Natural killer cell (primary cell): ENCODE measurements at regions not wholly inside any gene's neighbourhood (a gene's known extent, or its start where the extent isn't known, plus 50 kb on each side); places are given as distances from the start of the nearest gene placed in this dataset.

Experiments used
- ATAC-seq, 3 donors: fragments of 150-1000 bp in 2 of 3; fragments of 200-7000 bp in 1 of 3; cut with Tn5 transposase; 1 replicate in 1 of 3; 2 replicates in 2 of 3; pipeline ENCODE4 v1.10.0; 2021; ENCODE audit warnings: mild to moderate bottlenecking in 2 of 3, moderate library complexity in 2 of 3
- DNase-seq, 2 donors: peaks; one replicate each; pipeline versions ENCODE4 v3.0.0 to v3.0.0-alpha.2; 2013 to 2021; ENCODE audit warnings: mixed read lengths in 1 of 2
- H3K27ac ChIP-seq: one replicate; pipeline ENCODE4 v1.5.1; 2013; ENCODE audit warnings: mild to moderate bottlenecking, low read length
- H3K27me3 ChIP-seq: one replicate; pipeline ENCODE4 v1.6.1; 2013; ENCODE audit warnings: low read length; ENCODE audit not compliant: control insufficient read depth, insufficient read depth
- H3K36me3 ChIP-seq: one replicate; pipeline ENCODE4 v1.6.1; 2013; ENCODE audit warnings: low read length; ENCODE audit not compliant: control insufficient read depth, insufficient read depth
- H3K4me1 ChIP-seq: one replicate; pipeline ENCODE4 v1.6.1; 2013; ENCODE audit warnings: low read length; ENCODE audit not compliant: control insufficient read depth, insufficient read depth
- H3K4me3 ChIP-seq: one replicate; pipeline ENCODE4 v1.5.1; 2013; ENCODE audit warnings: low read length
- H3K9me3 ChIP-seq: one replicate; pipeline ENCODE4 v1.6.1; 2013; ENCODE audit warnings: low read length; ENCODE audit not compliant: control insufficient read depth, insufficient read depth
- H3K27ac Mint-ChIP-seq, 2 donors: one replicate each; pipeline ENCODE4 v1.8.0; 2022; ENCODE audit warnings: mild to moderate bottlenecking in 2 of 2, mixed read lengths in 2 of 2, moderate library complexity in 1 of 2
- H3K27me3 Mint-ChIP-seq, 2 donors: one replicate each; pipeline ENCODE4 v1.8.0; 2022; ENCODE audit warnings: low read depth in 2 of 2, mixed read lengths in 2 of 2
- H3K36me3 Mint-ChIP-seq: one replicate; pipeline ENCODE4 v1.8.0; 2022; ENCODE audit warnings: mixed read lengths
- H3K4me1 Mint-ChIP-seq, 2 donors: one replicate each; pipeline ENCODE4 v1.8.0; 2022; ENCODE audit warnings: mixed read lengths in 2 of 2
- H3K4me3 Mint-ChIP-seq: one replicate; pipeline ENCODE4 v1.8.0; 2022; ENCODE audit warnings: mild to moderate bottlenecking, moderate library complexity, mixed read lengths
- H3K9me3 Mint-ChIP-seq, 2 donors: one replicate each; pipeline ENCODE4 v1.8.0; 2022; ENCODE audit warnings: mixed read lengths in 2 of 2
- WGBS: methylation state at CpG from one replicate; pipeline ENCODE4 v1.1.7; 2013; ENCODE audit warnings: missing lambda C conversion rate; ENCODE audit not compliant: insufficient coverage; 5-methylcytosine and 5-hydroxymethylcytosine counted together
- intact Hi-C: fragments of 100-400 bp; cut with micrococcal nuclease; formaldehyde crosslinking; loops from one replicate; pipeline ENCODE4 v1.14.2; 2022
- TF ChIP-seq, protein P1 (sequence below): fragments of 200-600 bp; IDR thresholded peaks from one replicate; pipeline ENCODE4 v1.8.0; 2022; ENCODE audit warnings: antibody characterized with exemption

DNA sequence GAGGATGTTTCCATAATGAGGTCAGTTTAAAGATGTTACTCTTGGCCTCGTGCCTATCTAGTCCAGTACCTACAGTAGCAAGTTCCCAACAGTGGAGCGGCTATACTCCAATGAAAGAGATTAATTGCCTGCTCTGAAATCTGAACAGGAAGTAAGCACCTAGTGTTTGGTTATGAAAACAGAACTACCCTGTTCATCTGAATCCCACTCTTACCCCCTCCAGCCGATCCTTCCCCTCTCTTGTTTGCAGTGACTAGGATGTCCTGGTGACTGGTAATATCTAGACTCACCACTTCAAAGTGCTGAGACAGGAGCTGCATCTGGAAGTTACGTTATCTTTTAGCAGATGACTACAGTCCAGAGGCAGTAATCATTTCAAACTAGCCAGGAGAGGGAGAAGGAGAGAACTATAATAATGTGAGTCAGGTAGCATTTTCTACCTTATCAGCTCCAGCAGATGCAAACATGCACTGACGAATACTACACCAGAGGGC, 666.7 kb upstream of the NRP1 start:
- H3K4me1 Mint-ChIP-seq: no peaks in the 10 kb centered on the region
- no peak overlapping the region for H3K27ac Mint-ChIP-seq
- Histone ChIP-seq H3K36me3 (no peaks in the 10 kb centered on the region), H3K9me3 (no peaks in the 10 kb centered on the region), H3K27me3 (no peaks in the 10 kb centered on the region), H3K4me3 (no peak overlapping the region), H3K27ac (no peak overlapping the region), H3K4me1 (no peaks in the 10 kb centered on the region)
- ATAC-seq (no peak), DNase-seq (no peak)
- TF ChIP-seq, protein P1, sequence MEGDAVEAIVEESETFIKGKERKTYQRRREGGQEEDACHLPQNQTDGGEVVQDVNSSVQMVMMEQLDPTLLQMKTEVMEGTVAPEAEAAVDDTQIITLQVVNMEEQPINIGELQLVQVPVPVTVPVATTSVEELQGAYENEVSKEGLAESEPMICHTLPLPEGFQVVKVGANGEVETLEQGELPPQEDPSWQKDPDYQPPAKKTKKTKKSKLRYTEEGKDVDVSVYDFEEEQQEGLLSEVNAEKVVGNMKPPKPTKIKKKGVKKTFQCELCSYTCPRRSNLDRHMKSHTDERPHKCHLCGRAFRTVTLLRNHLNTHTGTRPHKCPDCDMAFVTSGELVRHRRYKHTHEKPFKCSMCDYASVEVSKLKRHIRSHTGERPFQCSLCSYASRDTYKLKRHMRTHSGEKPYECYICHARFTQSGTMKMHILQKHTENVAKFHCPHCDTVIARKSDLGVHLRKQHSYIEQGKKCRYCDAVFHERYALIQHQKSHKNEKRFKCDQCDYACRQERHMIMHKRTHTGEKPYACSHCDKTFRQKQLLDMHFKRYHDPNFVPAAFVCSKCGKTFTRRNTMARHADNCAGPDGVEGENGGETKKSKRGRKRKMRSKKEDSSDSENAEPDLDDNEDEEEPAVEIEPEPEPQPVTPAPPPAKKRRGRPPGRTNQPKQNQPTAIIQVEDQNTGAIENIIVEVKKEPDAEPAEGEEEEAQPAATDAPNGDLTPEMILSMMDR: no peak
- H3K4me3 Mint-ChIP-seq: no peak overlapping the region
- WGBS: 46% methylated on average over 4 of the region's 5 CpGs
- intact Hi-C loops: no loop called here
- H3K36me3 Mint-ChIP-seq: no peaks in the 10 kb centered on the region
- H3K9me3 Mint-ChIP-seq: no peaks in the 10 kb centered on the region
- H3K27me3 Mint-ChIP-seq: peaks cover 0 to 10% of the 10 kb centered on the region in 2 donors

DNA sequence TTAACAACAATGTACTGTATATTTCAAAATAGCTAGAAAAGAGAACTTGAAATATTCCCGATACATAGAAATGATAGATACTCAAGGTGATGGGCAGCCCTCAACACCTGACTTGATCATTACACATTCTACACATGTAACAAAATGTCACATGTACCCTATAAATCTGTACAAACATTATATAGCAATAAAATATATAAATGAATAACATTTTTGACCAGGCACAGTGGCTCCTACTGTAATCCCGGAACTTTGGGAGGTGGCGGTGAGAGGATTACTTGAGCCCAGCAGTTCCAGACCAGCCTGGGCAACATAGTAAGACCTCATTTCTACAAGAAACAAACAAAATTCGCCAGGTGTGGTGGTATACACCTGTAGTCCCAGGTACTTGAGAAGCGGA, 659.5 kb upstream of the NRP1 start:
- no peak for DNase-seq
- no peak overlapping the region for H3K4me3 Mint-ChIP-seq
- Histone ChIP-seq H3K4me1 (no peaks in the 10 kb centered on the region), H3K27ac (no peak overlapping the region), H3K4me3 (no peak overlapping the region), H3K36me3 (no peaks in the 10 kb centered on the region), H3K9me3 (no peaks in the 10 kb centered on the region), H3K27me3 (no peaks in the 10 kb centered on the region)
- WGBS: 90% methylated on average over 4 of the region's 5 CpGs
- H3K27me3 Mint-ChIP-seq: peaks cover 0 to 10% of the 10 kb centered on the region in 2 donors
- TF ChIP-seq, protein P1: no peak
- ATAC-seq: no peak
- H3K27ac Mint-ChIP-seq: no peak overlapping the region
- no peaks in the 10 kb centered on the region for H3K36me3 Mint-ChIP-seq
- no peaks in the 10 kb centered on the region for H3K4me1 Mint-ChIP-seq
- peaks cover 0 to 3% of the 10 kb centered on the region in 2 donors for H3K9me3 Mint-ChIP-seq
- intact Hi-C loops: no loop called here

DNA sequence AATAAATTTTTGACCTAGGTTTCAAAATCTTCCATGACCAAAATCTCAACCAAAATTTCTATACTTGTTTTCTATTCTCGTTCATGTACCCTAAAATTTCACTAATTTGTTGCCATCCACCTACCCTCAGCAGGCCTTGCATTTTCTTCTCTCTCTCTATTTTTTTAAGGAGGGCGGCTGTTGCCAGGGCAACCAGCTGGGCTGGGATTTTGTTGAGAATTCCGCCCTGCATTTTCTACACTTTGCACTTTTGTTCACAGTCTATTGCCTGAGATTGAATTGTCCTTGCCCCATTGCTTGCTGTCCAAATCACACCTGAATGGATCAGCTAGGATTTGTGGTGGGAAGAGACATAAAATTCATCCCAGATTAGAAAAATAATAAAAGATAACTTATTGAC, 657.5 kb upstream of the NRP1 start:
- Histone ChIP-seq H3K27me3 (no peaks in the 10 kb centered on the region), H3K36me3 (no peaks in the 10 kb centered on the region), H3K9me3 (no peaks in the 10 kb centered on the region), H3K4me1 (no peaks in the 10 kb centered on the region), H3K27ac (no peak overlapping the region), H3K4me3 (no peak overlapping the region)
- Mint-ChIP-seq H3K4me3 (no peak overlapping the region), H3K36me3 (no peaks in the 10 kb centered on the region), H3K4me1 (no peaks in the 10 kb centered on the region), H3K27me3 (peaks cover 0 to 5% of the 10 kb centered on the region in 2 donors), H3K9me3 (peaks cover 0 to 3% of the 10 kb centered on the region in 2 donors), H3K27ac (no peak overlapping the region)
- intact Hi-C loops: no loop called here
- TF ChIP-seq, protein P1: no peak
- whole genome bisulfite sequencing: 79% methylated on average over 3 of the region's 3 CpGs
- DNase-seq (no peak), ATAC-seq (no peak)

DNA sequence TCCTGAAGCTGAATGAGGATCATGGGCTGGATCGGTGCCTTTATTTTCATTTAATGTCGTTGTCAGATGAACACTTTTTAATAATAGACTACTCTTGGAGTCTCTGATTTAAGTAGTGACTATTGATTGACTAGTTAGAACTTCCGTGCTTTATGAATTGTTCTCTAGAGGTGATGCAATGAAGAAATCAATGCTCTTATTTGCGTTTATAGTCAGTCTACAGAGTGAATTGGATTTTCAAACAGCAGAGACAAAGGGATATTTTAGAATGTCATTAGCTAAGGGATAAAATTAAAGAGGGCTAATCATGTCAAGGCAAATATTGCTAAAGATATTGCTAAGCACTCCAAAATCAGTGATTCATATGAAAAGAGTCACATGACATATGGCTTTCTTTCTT, 652.0 kb upstream of the NRP1 start:
- Mint-ChIP-seq H3K36me3 (no peaks in the 10 kb centered on the region), H3K27ac (no peak overlapping the region), H3K4me3 (no peak overlapping the region), H3K27me3 (no peaks in the 10 kb centered on the region), H3K9me3 (peaks cover 0 to 3% of the 10 kb centered on the region in 2 donors), H3K4me1 (no peaks in the 10 kb centered on the region)
- Histone ChIP-seq H3K36me3 (no peaks in the 10 kb centered on the region), H3K9me3 (no peaks in the 10 kb centered on the region), H3K4me3 (no peak overlapping the region), H3K27ac (no peak overlapping the region), H3K4me1 (no peaks in the 10 kb centered on the region), H3K27me3 (no peaks in the 10 kb centered on the region)
- WGBS: 87% methylated on average over 4 of the region's 4 CpGs
- intact Hi-C loops: no loop called here
- DNase-seq (no peak), ATAC-seq (no peak)
- TF ChIP-seq, protein P1: no peak
